ENCODE measurements at regions not wholly inside any gene's neighbourhood (a gene's known extent, or its start where the extent isn't known, plus 50 kb on each side); places are given as distances from the start of the nearest gene placed in this dataset.

- TF ChIP-seq CTCF (conservative IDR thresholded peaks at IDR 0.05; ENCODE audit: low read depth, low read length) (no peak), POLR2A (IDR thresholded peaks at IDR 0.05; ENCODE audit: low read depth, low read length) (no peak), RAD21 (IDR thresholded peaks at IDR 0.05; ENCODE audit: low read length) (no peak), RFX5 (IDR thresholded peaks at IDR 0.05; ENCODE audit: low read depth, low read length) (no peak), SMC3 (IDR thresholded peaks at IDR 0.05; ENCODE audit: low read depth, low read length) (no peak)
- TF ChIP-seq, protein P1, sequence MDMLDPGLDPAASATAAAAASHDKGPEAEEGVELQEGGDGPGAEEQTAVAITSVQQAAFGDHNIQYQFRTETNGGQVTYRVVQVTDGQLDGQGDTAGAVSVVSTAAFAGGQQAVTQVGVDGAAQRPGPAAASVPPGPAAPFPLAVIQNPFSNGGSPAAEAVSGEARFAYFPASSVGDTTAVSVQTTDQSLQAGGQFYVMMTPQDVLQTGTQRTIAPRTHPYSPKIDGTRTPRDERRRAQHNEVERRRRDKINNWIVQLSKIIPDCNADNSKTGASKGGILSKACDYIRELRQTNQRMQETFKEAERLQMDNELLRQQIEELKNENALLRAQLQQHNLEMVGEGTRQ (IDR thresholded peaks at IDR 0.05; ENCODE audit: low read depth, low read length): no peak
Measured at GRCh38 chr4:111652986-111653385, 492.3 kb upstream of the FAM241A start.

Data from IMR-90 (cell line).